Stimulated activated CD4-positive, alpha-beta T cell treated with anti-CD3 and anti-CD28 coated beads, TNF-alpha, amount 100 ng/mL, for 1 hour (primary cell): ENCODE measurements at regions not wholly inside any gene's neighbourhood (a gene's known extent, or its start where the extent isn't known, plus 50 kb on each side); places are given as distances from the start of the nearest gene placed in this dataset.

ENCODE experiments used
- DNase-seq, 3 donors: peaks; one replicate each; pipeline ENCODE4 v3.0.0-alpha.2; 2020; ENCODE audit warnings: low read depth in 3 of 3, low spot score in 1 of 3

DNA sequence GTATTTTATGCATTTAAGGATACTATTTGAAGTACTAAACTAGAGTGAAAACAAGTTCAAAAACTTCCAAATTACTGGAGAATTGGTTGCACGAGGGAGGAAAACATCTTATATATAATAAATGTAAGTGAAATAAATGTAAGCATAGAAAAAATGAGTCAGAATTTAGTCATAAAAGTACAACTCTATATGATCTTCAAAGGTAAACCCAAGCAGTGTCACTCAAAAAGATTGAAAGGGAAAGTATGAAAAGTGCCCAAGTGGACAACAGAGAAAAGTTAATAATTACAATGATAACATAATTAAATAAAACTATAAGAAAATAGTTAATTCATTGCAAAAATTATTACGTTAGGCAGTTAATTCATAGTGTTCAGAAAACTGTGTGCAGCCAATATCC is 2288.5 kb upstream of the C9orf72 start:
- DNase-seq = no peak

DNA sequence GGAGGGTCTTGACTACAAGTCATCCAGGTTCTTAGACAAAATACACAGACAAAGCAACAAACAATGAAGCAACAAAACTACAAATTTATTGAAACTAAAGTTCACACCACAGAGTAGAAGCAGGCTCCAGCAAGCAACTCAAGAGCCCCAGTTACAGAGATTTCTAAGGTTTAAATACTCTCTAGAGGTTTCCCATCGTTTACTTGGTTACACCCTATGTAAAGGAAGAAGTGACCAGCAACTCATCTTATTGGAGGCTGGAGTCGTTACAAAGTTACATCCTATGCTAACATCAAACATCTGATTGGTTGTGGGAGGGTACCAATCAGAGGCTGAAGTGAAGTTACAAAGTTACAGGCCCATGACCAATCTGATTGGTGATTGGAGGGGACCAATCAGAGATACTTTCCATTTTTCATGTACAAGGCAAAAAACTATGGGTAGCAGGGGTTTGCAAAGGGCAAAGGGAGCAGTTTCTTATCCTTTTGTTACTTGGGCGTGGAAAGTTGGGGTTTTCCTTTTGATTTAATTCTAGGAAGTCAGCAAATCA is 2292.6 kb upstream of the C9orf72 start:
- DNase-seq = no peak

DNA sequence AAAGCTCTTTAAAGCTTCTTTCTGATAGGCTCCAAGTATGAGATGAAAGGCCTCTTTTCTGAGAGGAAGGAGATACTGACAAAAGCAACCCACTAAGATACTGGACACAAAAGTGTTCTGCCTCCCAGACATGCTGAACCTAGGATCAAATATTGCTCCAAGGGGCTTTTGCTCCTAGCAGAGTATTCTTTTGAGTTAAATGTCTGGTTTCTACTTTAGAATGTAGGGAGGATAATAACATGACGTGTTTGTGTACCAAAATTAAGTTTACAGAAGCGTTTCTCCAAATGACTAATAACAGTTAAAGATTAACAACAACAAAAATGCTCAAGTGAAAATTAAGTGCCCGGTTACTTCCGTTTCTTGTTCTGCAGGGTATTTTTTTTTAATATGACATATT is 2293.3 kb upstream of the C9orf72 start:
- DNase-seq = no peak

DNA sequence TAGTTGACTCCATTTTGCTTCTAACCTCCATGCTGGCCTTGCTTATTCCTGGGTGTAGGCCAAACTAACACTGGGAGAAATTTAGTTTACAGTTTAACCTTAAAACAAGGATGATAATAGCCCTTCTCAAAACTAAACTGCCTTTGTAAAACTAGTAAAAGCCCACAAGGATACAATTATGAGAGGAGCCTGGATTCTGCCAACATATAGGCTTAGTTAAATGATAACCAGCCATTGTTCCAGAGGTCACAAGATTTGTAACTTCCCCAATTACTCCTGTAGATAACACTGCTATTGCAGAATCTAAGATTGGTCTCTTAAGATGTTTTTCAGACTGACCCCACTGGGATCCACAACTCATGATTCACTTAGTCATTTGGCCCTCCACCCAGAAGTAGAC is 2300.3 kb upstream of the C9orf72 start:
- no peak for DNase-seq

DNA sequence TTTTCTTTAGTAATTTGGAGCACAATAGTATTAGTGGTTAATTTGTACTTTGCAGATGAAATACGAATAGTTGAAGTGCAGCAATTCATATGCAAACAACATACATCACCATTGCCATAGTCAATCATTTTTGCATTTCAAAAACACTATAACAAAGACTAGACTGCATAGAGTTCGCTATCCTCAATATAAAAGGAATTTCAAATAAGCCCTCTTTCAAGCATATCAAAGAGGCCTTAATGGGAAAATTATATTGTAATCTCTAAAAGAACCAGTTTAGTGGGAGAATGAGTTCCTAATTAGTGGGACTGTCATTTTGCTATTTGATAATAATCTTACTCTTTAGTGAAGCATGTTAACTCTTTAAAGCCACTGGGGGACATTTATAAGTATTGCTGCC is 2302.3 kb upstream of the C9orf72 start:
- no peak for DNase-seq

DNA sequence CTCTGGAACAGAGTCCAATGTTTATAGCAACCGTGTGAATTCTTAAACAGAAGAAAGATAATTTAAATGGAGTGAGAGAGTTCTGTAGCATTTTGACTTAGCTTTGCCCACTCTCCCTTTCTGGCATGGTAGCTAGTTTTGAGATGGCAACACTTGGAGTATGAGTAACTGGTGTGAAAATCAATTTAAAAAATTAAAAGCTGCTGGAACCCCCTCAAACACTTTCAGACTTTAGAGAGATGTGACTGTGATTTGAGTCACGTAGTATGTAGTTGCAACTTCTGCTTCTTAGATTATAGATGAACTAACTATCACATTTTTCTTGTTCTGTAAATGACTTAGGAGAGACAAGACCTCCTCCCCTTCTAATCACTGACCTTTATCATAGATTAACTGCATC is 2309.5 kb upstream of the C9orf72 start:
- DNase-seq = no peak

DNA sequence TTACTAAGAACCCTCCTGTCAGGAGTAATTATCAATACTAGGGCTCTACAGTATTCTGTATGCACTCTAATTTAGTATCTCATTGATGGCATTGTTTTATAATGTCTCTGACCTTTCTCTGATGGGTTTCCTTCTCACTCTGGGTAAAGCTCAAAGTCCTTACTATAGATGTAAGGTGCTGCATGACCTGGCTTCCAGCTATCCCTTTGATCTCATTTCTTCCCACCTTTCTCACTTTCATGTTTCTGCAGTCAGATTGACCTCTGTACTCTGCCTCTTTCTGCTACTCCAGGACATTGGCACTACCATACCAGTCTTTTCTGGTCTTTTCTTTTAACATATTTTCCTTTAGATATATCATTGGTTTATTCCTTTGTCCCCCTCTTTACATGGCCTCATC is 2332.8 kb upstream of the C9orf72 start:
- DNase-seq = no peak

DNA sequence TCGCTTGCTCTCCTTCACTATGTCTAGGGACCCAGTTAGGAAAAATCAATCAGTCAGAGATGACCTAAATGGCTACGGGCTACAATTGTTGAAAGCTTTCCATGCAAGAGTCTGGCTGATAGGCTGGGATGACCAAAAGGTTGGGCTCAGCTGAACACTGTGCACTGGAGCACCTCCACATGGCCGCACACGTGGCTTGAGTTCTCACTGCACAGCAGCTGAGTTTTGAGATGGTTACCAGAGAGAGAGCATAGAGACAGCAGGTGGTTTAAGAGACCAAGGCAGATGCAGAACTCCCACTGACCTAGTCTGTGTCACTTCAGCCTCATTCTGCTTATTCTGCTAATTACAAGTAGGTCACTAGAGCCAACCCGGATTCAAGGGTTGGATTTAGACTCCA is 2354.8 kb upstream of the C9orf72 start:
- DNase-seq = no peak

DNA sequence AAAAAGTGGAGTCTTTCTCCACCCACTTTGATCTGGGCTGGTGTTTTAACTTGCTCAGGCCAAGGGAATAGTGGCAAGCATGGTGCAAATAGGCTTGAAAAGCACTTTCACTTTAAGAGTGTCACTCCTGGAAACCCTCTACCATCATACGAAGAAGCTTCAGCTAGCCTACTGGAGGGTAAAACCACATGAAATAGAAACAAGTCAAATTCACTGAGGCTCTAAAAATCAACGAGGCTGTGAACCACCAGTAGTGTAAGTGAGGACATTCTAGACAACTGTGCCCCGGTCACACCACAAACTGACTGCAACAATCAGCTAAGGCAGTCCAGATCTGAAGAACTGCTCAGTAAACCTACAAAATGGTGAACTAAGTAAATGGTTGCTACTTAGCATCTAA is 2366.3 kb upstream of the C9orf72 start:
- DNase-seq = no peak

DNA sequence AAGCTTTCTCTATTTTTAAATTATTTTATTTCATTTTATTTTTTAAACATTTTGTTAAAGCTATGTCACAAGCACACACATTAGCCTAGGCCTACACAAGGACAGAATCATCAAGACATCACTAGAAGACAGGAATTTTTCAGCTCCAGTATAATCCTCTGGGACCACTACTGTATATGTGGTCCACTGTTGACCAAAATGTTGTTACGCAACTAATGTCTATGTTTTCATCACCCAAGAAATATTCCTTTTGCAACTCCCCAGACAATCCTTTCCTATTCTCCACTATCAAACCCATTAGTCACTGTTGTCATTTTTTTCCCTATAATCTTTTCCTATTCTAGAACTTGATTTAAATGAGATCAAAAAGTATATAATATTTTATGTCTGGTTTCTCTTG is 2371.7 kb upstream of the C9orf72 start:
- DNase-seq = no peak

DNA sequence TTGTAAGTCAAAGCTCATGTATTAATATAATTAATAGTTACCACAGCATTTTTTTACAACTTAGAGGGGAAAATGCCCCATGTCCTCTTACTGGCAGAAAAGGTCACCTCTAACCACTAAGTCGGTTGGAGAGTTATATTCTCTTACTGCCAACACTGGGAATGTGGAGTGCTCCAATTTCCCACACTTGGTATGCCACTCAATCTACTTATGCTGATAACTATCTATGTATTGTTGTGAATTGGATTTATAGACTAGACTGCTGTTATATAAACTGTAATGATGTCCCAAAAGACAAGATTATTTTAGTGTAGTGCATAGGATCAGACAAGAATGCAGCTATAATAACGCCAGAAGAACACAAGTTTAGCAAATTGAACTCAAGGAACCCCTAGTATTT is 2385.2 kb upstream of the C9orf72 start:
- DNase-seq = no peak

DNA sequence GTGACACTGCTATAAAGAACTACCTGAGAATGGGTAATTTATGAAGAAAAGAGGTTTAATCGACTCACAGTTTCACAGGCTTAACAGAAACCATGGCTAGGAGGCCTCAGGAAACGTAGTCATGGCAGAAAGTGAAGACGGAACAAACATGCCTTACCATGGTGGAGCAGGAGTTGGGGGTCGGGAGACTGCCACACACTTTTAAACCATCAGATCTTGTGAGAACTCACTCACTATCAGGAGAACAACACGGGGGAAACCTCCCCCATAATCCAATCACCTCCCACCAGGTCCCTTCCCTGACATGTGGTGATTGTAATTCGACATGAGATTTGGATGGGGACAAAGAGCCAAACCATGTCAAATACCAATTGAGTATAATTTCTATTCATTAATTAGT is 2392.6 kb upstream of the C9orf72 start:
- DNase-seq = no peak

DNA sequence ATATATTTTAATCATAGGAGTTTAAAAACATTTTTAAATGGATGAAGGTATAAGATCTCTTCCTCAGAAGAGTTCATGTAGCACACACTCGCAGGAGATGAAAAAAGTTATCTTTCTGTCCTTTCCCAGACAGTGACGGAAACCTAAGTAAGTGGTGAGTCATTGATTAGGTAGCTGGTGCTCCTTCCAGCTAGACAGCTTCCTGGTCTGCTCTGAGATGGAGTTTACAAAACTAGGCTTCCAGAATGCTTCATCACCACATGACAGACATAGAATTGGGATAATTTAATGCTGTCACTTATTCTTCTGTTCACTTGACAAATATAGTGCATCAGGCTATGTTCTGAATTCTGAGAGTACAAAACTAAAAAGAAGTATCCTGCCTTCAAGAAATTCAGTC is 2393.0 kb upstream of the C9orf72 start:
- DNase-seq = no peak

DNA sequence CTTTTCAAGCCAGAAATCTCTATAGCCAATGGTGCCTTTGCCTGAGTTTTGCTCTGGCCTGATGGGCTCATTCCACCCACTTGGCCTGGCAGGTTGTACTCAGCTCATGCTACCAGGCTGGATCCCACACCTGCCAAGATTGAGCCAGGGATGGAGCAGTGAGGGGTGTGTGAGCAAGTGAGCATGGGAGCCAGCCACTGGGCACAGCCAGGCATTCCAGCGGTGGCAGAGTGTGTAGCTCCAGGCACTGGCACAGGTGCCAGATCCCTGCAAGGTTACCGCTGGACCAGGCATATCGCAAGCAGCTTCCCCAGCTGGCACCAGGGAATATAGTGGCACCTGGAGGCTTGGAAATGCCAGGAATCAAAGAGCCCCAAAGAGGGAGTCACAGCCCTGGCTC is 2395.6 kb upstream of the C9orf72 start:
- no peak for DNase-seq

DNA sequence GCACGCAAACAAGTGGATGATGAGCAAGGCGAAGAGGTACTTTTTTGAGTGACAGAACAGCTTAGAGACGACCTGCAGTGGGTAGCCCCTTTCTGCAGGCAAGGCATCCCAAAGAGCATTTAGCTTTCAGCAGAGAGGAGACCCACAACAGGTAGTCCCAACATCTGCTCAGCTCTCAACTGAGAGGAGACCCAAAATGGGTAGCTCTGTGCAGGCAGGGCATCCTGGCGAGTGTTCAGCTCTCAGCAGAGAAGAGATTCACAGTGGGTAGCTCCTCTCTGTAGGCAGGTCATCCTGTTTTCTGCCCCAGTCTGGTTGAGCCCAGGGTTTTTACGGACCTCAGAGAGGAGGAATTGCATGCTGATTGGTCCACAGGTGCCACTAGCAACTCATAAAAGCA is 2396.1 kb upstream of the C9orf72 start:
- no peak for DNase-seq

DNA sequence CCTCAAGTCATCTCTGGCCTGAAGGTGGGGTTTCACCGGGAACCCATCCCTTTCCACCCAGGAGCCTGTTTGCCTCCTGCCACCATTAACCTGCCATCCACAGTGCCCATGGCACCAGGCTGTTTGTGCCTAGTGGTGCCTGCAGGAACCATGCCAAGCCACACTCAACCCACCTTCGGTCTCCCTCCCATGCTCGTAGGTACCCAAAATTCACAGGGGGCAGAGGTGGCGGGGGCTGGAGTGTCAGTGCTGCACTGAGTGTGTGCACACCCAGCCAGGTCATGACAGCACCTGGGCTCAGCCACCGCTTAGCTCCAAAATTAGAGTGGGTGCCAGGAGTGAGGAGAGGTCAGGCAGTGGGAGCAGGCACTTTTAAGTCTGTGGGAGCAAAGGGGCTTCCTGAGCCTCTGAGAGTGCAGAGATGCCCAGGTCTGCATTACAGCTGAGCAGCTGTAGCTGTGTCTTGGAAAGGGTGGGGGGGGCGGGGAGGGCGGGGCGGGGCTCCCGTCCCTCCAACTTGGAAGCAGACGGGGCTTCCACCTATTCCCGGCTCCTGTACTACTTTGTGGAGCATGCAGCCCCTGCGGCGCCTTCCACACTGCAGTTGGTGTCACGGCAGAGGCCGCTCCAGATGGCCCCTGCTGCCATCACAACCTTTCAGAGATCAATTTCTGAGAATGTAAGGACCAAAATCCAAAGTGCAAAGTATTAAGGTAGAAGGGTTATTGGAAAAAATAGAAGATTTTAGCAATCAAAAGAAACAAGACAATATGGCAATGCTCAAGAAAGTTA is 2396.8 kb upstream of the C9orf72 start:
- no peak for DNase-seq

DNA sequence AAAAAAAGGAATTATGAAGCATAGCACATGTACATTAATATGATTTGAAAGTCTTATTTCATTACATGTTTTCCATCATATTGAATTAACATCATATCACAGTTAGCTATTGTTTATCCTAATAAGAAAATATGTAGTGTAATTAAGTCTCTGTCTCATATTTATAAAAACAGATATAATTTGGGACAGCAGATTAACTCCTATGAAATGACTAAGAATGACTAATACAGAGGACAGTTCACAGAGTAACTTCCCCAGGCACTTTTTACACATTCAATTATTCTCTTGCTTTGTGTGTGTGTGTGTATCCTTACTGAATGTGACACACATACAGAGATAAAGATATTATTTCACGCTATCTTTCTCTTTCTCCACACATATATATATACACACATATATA is 2400.9 kb upstream of the C9orf72 start:
- DNase-seq = no peak

DNA sequence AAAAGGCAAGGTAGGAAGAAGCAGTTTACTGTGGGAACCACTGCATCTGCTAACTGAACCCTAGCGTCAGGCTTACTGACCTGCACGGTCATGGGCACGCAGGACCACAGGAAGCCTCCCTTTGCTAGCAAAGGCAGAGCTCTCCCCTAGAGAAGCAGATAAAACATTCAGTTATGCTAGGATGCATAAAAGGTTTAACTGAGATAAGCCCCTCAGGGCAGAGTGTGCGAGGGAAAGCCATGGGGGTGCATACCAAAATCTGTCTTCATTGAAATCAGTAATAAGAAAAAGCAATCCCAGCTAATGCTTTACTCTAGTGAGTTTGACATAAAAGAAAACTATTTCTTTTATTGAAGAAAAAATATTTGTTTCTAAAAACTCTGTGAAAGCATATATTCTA is 2403.7 kb upstream of the C9orf72 start:
- DNase-seq = no peak

DNA sequence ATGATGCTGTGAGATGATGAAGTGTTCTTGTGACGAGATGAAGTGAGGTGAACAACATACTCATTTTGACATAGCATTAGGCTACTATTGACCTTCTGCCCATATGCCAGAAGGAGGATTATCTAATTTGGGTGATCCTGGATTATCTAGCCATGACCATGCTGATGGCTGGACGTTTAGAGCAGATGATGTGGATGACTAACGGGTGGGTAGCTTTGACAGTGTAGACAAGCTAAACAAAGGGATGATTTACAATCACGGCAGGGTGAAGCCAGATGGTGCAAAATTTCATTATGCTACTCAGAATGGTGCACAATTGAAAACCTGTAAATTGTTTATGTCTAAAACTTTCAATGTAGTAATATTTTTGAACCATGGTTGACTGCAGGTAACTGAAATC is 2403.4 kb upstream of the ACO1 start:
- no peak for DNase-seq

DNA sequence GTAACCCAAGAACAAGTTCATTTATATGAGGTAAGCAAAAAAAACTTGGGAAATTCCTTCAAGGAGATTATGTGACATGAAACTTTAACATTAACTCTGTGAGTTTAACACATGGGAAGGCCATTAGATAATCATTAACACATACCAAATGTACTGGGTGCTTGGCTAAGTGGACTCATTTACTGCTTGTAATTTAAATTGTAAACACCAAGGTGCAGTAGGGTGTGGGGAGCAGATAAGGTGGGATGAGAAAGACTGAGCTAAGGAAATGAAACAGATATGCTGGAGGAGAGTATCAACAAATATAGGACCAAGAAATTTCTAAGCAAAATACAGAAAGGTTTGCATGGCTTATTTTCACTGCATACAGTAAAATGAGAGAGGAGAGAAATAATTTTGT is 2384.8 kb upstream of the ACO1 start:
- DNase-seq = no peak

DNA sequence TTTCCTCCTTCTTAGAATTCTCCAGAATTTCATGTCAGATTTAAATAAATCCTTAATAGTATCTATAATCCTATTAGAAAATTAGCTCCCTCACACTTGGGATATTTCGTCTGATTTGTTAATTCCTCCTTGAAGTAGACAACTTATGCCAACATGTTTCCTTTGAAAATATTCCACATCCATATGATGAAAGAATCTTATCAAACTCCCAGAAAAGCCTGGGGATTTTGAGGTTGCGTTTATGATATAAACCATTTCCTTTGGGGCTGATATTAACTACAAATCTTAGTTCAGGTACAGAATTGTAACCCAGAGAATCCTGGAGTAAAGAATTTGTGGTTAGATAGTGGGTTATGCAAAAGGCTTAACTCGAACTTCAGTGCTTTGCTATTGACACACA is 2373.8 kb upstream of the ACO1 start:
- no peak for DNase-seq

DNA sequence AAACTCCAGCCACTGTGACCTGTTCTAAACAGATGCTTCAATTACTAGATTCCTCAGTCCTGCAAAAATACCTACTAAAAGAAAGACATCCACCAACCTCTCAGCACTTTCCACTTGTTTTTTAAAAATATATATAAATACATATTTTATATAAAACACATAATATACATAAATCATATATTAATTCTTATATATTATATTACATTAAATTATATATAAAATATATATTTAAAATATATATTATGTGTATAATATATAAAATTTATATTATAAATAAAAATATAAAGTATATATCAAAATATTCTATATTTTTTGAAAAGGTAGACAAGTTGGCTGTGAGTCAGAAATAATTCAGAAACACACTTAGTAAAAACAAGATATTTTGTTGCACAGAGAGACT is 2371.8 kb upstream of the ACO1 start:
- no peak for DNase-seq

DNA sequence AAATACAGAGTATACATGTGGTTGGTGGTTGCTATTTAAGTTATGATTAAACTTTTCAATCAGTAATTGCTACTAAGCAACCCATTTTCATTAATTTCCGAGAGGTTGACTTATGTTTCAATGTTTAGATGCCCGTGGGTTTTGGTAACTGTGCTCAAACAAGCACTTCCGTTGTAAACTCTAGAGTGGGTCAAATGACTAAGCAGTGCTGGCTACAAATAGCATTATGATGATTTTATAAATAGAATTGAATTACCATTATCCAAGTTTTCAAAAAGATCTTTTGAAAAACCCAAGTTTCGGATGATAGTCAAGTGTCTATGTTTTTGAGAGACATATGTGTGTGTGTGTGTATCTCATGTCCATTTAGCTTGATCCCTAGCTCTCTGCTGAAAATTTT is 2369.4 kb upstream of the ACO1 start:
- DNase-seq = no peak
